Lower leg skin (tissue), 3 donors: ENCODE measurements at regions not wholly inside any gene's neighbourhood (a gene's known extent, or its start where the extent isn't known, plus 50 kb on each side); places are given as distances from the start of the nearest gene placed in this dataset.

Experiments
- CTCF ChIP-seq, 3 donors: fragments of 450-650 bp; IDR thresholded peaks; one replicate each; pipeline ENCODE4 v1.5.1; 2016; ENCODE audit warnings: antibody characterized with exemption in 3 of 3, mild to moderate bottlenecking in 3 of 3, moderate library complexity in 2 of 3
- POLR2A ChIP-seq, 2 donors: fragments of 450-650 bp; IDR thresholded peaks; one replicate each; pipeline ENCODE4 v1.6.1; 2016 to 2017; ENCODE audit warnings: antibody characterized with exemption in 2 of 2, mild to moderate bottlenecking in 1 of 2, moderate library complexity in 1 of 2

- TF ChIP-seq CTCF (IDR thresholded peaks at IDR 0.05) (no peak), POLR2A (IDR thresholded peaks at IDR 0.05) (no peak)
Observed at GRCh38 chr4:31051565-31051964, 331.4 kb downstream of the PCDH7 start.
